GM19025 (cell line): ENCODE measurements at regions not wholly inside any gene's neighbourhood (a gene's known extent, or its start where the extent isn't known, plus 50 kb on each side); places are given as distances from the start of the nearest gene placed in this dataset.

Source experiments
- ATAC-seq: cut with Tn5 transposase; IDR thresholded peaks from one replicate; pipeline ENCODE4 v1.9.1; 2021; ENCODE audit warnings: mild to moderate bottlenecking, low read depth, moderate library complexity; ENCODE audit not compliant: unreplicated experiment

- no peak for ATAC-seq
Measured at GRCh38 chr20:7458459-7458858, 481.8 kb downstream of the HAO1 start.

GRCh38 chr20:7459083-7459482 is 481.2 kb downstream of the HAO1 start:
- ATAC-seq = no peak

DNA sequence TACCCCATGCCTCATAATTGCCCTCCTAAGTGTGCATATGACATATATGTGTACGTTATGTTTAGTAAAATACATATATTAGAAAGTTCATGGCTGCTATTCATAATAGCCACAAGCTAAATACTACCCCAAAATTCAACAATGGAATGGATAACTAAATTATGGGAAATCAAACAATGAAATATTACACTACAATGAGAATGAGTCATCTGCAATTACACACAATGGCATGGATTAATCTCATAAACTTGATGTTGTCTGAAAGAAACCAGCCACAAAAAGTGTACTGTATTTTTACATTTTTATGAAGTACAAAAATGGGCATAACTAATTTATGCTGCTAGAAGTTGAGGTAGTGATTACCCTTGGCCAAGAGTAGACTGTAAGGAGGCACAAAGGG is 477.0 kb downstream of the HAO1 start:
- no peak for ATAC-seq

GRCh38 chr20:7470912-7471311 is 469.3 kb downstream of the HAO1 start:
- no peak for ATAC-seq

DNA sequence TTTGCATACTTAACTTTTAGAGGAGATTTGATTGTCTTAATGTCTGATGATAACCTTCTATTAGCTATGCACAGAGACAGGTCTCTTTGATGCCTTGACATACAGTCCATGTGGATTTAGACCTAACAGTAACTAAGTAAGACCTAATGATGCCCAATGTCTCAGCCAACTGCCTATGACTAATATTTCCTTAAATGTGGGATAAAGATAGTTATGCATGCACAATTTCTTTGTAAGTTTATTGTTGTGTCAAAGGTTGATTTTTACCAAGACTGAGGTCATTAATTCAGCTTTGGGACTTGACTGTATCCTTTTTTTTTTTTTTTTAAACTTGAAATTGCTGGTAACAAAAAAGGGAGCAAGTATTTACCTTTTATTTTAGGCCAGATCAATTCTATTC is 450.0 kb downstream of the HAO1 start:
- no peak for ATAC-seq

DNA sequence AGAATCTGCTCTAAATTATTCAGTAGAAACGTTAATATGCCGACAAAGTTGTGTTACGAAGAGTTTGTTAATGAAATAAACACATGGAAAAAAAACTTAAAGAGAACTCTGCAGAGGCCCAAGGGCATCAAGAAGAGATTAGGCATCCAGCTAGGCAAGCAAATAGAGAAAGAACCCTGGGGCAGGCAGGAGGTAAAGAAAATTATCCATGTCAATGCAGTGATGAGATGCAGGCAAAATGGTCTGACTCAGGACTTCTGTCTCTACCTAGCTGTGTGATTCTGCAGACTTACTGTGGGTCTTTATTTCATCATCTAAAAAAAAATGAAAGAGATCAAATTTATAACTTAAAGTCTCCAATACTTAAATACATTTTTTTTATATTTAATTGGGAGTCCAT is 448.0 kb downstream of the HAO1 start:
- ATAC-seq = no peak

GRCh38 chr20:7493311-7493710 is 446.9 kb downstream of the HAO1 start:
- ATAC-seq = no peak

DNA sequence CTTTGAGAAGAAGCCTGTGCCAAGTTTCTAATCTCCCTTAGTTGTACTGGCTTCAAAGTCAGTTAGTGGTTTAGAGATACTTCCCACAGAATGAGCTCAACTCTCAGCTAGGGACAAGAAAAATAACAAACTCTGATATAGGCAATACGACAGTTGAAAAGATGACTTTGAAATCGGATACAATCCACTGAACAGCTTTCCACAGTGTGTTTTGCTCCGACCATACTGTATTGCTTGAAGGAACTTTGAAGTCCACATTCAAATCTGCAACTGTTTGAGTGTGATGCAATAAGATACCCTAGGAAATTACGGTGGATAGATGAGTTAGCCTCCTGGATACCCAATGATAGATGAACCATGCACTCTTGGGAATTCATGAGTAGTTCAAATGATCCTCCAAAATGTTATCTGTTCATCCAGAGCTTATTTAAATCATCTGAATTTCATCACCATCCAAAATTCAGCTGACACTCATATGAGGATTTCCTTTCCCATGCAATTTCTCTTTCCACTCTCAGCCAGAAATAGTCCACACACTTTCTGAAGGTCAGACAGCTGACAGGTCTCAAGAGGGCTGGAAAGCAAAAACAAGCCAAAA is 443.8 kb downstream of the HAO1 start:
- ATAC-seq = no peak

- no peak for ATAC-seq
Measured at GRCh38 chr20:7497985-7498384, 442.3 kb downstream of the HAO1 start.

GRCh38 chr20:7499201-7499600 is 441.1 kb downstream of the HAO1 start:
- no peak for ATAC-seq

DNA sequence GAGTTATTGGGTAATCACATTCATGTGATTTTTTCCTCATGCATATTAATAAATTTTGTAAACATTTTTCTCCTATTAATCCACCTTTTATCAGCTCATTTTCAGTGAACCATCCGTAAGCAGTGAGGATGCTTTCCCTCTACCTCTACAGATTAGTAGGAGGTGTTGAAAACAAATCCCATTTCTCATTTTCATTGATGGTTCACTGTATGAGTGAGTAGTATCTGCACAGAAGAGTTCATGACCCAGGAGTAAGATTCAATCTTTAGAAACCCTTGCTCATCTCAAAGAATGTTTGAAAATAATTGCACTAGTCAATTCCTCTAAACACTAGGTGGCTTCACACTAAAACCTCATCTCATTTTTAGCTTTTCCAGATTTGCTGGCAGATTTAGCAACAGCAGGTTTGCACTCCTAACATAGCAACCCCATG is 440.0 kb downstream of the HAO1 start:
- ATAC-seq = no peak

GRCh38 chr20:7503501-7503900 is 436.8 kb downstream of the HAO1 start:
- no peak for ATAC-seq

GRCh38 chr20:7505152-7505834 is 435.0 kb downstream of the HAO1 start:
- ATAC-seq = no peak

GRCh38 chr20:7505835-7506221 is 434.4 kb downstream of the HAO1 start:
- no peak for ATAC-seq

- ATAC-seq = no peak
Measured at GRCh38 chr20:7516621-7517111, 423.6 kb downstream of the HAO1 start.

- no peak for ATAC-seq
Measured at GRCh38 chr20:7520361-7520760, 419.9 kb downstream of the HAO1 start.

DNA sequence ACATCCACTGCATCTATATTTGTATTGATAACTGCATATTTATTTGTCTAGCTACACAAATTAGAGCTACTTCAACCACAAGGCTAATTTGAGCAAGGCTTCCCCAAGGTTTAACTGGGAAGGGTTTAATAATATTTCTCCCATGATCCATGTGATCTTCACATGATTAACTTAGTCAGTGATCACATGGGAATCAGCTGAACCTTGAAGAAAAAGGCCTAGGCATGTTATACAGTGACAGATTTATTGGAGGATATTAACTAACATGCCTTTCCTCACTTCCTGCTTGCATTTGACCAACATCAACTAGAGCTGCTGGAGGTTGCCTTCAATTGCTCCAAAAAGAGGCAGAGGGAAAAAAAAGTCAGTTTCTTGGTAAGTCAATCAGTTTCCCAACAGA is 417.0 kb downstream of the HAO1 start:
- no peak for ATAC-seq

GRCh38 chr20:7540018-7540417 is 400.2 kb downstream of the HAO1 start:
- no peak for ATAC-seq

DNA sequence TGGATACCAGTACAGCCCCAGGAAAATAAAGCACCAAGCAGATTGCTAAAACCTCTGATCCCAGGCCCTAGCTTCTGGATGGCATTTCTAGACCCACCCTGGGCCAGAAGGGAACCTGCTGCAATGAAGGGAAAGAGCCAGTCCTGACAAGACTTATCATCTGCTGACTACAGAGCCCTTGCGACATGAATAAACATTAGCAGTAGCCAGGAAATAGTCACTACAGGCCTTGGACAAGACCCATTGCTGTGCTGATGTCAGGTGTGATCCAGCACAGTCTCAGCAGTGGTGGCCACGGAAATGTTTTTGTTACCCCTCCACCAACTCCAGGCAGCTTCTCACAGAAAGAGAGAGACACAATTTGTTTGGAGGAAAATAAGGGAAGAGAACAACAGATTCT is 399.3 kb downstream of the HAO1 start:
- no peak for ATAC-seq

GRCh38 chr20:7571101-7571500 is 369.2 kb downstream of the HAO1 start:
- no peak for ATAC-seq

DNA sequence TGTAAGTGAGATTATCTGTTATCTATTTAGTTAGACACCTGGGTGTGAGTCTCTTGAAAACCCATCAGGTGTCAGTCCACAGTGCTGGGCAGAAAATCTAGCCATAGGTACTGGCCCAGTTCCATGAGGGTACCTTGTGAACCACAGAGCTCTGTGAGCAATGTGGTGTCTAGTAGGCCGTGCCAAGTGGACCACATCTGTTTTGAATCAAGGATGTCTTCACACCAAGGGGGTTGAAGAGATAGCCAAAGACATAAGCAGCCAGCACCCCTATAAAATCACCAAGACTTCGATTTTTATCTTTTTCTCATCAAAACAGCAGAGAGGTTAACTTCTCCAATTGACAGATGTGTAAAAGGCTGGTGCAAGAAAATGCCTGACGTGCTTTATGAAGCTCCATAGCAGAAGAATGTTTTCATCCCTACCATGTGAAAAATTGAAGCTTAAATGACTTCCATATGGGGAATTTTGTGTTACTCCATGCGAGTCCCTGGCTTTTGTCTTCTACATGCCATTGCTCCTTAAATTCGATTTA is 368.7 kb downstream of the HAO1 start:
- no peak for ATAC-seq

DNA sequence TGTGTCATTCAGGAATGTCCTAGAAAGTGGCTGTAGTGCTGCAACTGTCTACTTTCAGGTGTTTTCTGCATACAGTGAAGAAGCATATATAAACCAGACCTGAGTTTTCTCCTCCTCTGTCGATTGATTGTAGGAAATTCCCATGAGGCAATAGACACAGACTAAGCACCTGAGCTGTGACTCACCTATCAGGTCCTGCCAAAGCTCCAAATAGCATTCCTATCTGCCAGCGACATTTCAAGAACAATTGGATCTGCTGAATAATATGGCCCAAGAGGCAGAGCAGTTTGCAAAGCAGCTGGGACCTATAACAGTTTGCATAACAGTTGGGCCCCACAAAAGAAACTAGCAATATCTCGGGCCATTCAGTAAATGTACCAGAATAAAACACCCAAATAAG is 360.4 kb downstream of the HAO1 start:
- no peak for ATAC-seq
